Retinal pigment epithelial cell (primary cell): ENCODE measurements at regions not wholly inside any gene's neighbourhood (a gene's known extent, or its start where the extent isn't known, plus 50 kb on each side); places are given as distances from the start of the nearest gene placed in this dataset.

Experiments
- DNase-seq: peaks from one replicate; pipeline ENCODE4 v3.0.0-alpha.2; 2010; ENCODE audit warnings: low read depth
- H3K4me3 ChIP-seq: 2 replicates; pipeline ENCODE4 v1.5.1; 2011; ENCODE audit warnings: mild to moderate bottlenecking, low read length, control low read depth, moderate library complexity
- CTCF ChIP-seq: conservative IDR thresholded peaks from 2 replicates; pipeline ENCODE4 v1.5.1; 2011; ENCODE audit warnings: low read depth, low read length, control low read depth, inconsistent platforms

- H3K4me3 ChIP-seq: no peak overlapping the region
- DNase-seq: no peak
- no peak for TF ChIP-seq CTCF
Observed at GRCh38 chr1:116260621-116261020, 112.4 kb upstream of the ATP1A1 start.

GRCh38 chr1:116261227-116261626 is 111.8 kb upstream of the ATP1A1 start:
- TF ChIP-seq CTCF: no peak
- H3K4me3 ChIP-seq: no peak overlapping the region
- no peak for DNase-seq

GRCh38 chr1:116262207-116262994 is 110.6 kb upstream of the ATP1A1 start:
- TF ChIP-seq CTCF: no peak
- no peak overlapping the region for H3K4me3 ChIP-seq
- no peak for DNase-seq

GRCh38 chr1:116262995-116263385 is 110.1 kb upstream of the ATP1A1 start:
- DNase-seq: no peak
- no peak for TF ChIP-seq CTCF
- no peak overlapping the region for H3K4me3 ChIP-seq

- H3K4me3 ChIP-seq: no peak overlapping the region
- no peak for TF ChIP-seq CTCF
- no peak for DNase-seq
Observed at GRCh38 chr1:116265931-116266863, 106.8 kb upstream of the ATP1A1 start.

- DNase-seq: no peak
- no peak for TF ChIP-seq CTCF
- H3K4me3 ChIP-seq: no peak overlapping the region
Observed at GRCh38 chr1:116266864-116267212, 106.2 kb upstream of the ATP1A1 start.
